H9 (cell line): ENCODE measurements at regions not wholly inside any gene's neighbourhood (a gene's known extent, or its start where the extent isn't known, plus 50 kb on each side); places are given as distances from the start of the nearest gene placed in this dataset.

Experiments
- DNase-seq: peaks from one replicate; pipeline ENCODE4 v3.0.0-alpha.2; 2017
- H2AFZ ChIP-seq: one replicate; pipeline ENCODE4 v1.6.1; 2013; ENCODE audit warnings: mild to moderate bottlenecking, low read length, control low read depth, moderate library complexity
- H2AK5ac ChIP-seq: 2 replicates; pipeline ENCODE4 v1.6.1; 2013; ENCODE audit warnings: low read length, control low read depth, mixed read lengths; ENCODE audit not compliant: insufficient read length
- H2BK120ac ChIP-seq: one replicate; pipeline ENCODE4 v1.6.1; 2013; ENCODE audit warnings: low read depth, mild to moderate bottlenecking, low read length, control low read depth, inconsistent platforms; ENCODE audit not compliant: poor library complexity, severe bottlenecking
- H2BK12ac ChIP-seq: 2 replicates; pipeline ENCODE4 v1.6.1; 2013; ENCODE audit warnings: low read length, control low read depth, mixed read lengths, low read depth; ENCODE audit not compliant: insufficient read length
- H2BK15ac ChIP-seq: 2 replicates; pipeline ENCODE4 v1.6.1; 2013; ENCODE audit warnings: low read depth, low read length, control low read depth
- H2BK20ac ChIP-seq: one replicate; pipeline ENCODE4 v1.6.1; 2013; ENCODE audit warnings: low read depth, mild to moderate bottlenecking, low read length, control low read depth, inconsistent platforms; ENCODE audit not compliant: poor library complexity, severe bottlenecking
- H2BK5ac ChIP-seq: 2 replicates; pipeline ENCODE4 v1.6.1; 2013; ENCODE audit warnings: low read length, control low read depth, mixed read lengths; ENCODE audit not compliant: insufficient read length
- H3K14ac ChIP-seq: 2 replicates; pipeline ENCODE4 v1.6.1; 2013; ENCODE audit warnings: low read length, control low read depth; ENCODE audit not compliant: insufficient read depth
- H3K18ac ChIP-seq: 2 replicates; pipeline ENCODE4 v1.6.1; 2013; ENCODE audit warnings: low read depth, mild to moderate bottlenecking, mixed read lengths, low read length, control low read depth; ENCODE audit not compliant: insufficient read length
- H3K23ac ChIP-seq: 2 replicates; pipeline ENCODE4 v1.6.1; 2013; ENCODE audit warnings: low read length, control low read depth, mixed read lengths, low read depth; ENCODE audit not compliant: insufficient read length
- H3K23me2 ChIP-seq: 2 replicates; pipeline ENCODE4 v1.6.1; 2013; ENCODE audit warnings: low read depth, mild to moderate bottlenecking, mixed read lengths, low read length, control low read depth; ENCODE audit not compliant: insufficient read length, poor library complexity, severe bottlenecking
- H3K27ac ChIP-seq: 2 replicates; pipeline ENCODE4 v1.5.1; 2013; ENCODE audit warnings: low read length, control low read depth, mixed read lengths, low read depth; ENCODE audit not compliant: insufficient read length
- H3K27me3 ChIP-seq: 2 replicates; pipeline ENCODE4 v1.6.1; 2013; ENCODE audit warnings: low read length, control low read depth, inconsistent platforms; ENCODE audit not compliant: insufficient read depth
- H3K4ac ChIP-seq: 2 replicates; pipeline ENCODE4 v1.6.1; 2013; ENCODE audit warnings: low read depth, mild to moderate bottlenecking, control low read depth, inconsistent platforms, low read length, moderate library complexity
- H3K4me1 ChIP-seq: 2 replicates; pipeline ENCODE4 v1.6.1; 2013; ENCODE audit warnings: low read length, control low read depth, inconsistent platforms; ENCODE audit not compliant: insufficient read depth
- H3K4me2 ChIP-seq: 2 replicates; pipeline ENCODE4 v1.6.1; 2013; ENCODE audit warnings: low read length, control low read depth, mixed read lengths; ENCODE audit not compliant: insufficient read length, insufficient read depth
- H3K56ac ChIP-seq: 2 replicates; pipeline ENCODE4 v1.6.1; 2013; ENCODE audit warnings: low read depth, mild to moderate bottlenecking, mixed read lengths, low read length, control low read depth; ENCODE audit not compliant: insufficient read length
- H3K79me1 ChIP-seq: 2 replicates; pipeline ENCODE4 v1.6.1; 2013; ENCODE audit warnings: low read depth, mild to moderate bottlenecking, moderate library complexity, low read length, control low read depth, inconsistent platforms; ENCODE audit not compliant: insufficient read depth, poor library complexity, severe bottlenecking
- H3K79me2 ChIP-seq: 2 replicates; pipeline ENCODE4 v1.6.1; 2013; ENCODE audit warnings: low read length, control low read depth, inconsistent platforms; ENCODE audit not compliant: insufficient read depth
- H3K9ac ChIP-seq: 2 replicates; pipeline ENCODE4 v1.6.1; 2013; ENCODE audit warnings: low read length, control low read depth, mixed read lengths; ENCODE audit not compliant: insufficient read length; ENCODE audit errors: extremely low read depth
- H3K9me3 ChIP-seq: one replicate; pipeline ENCODE4 v1.6.1; 2013; ENCODE audit warnings: low read depth, low read length, inconsistent platforms; ENCODE audit not compliant: control insufficient read depth
- H3T11ph ChIP-seq: one replicate; pipeline ENCODE4 v1.6.1; 2013; ENCODE audit warnings: mild to moderate bottlenecking, low read length, control low read depth, inconsistent platforms
- H4K20me1 ChIP-seq: one replicate; pipeline ENCODE4 v1.6.1; 2013; ENCODE audit not compliant: control insufficient read depth, insufficient read length, insufficient read depth
- H4K5ac ChIP-seq: 2 replicates; pipeline ENCODE4 v1.6.1; 2013; ENCODE audit warnings: low read depth, mild to moderate bottlenecking, mixed read lengths, low read length, control low read depth; ENCODE audit not compliant: insufficient read length
- H4K8ac ChIP-seq: replicated peaks from 2 replicates; pipeline ENCODE4 v1.6.1; 2013; ENCODE audit warnings: low read length, control low read depth, mixed read lengths, low read depth; ENCODE audit not compliant: insufficient read length
- H4K91ac ChIP-seq: 2 replicates; pipeline ENCODE4 v1.6.1; 2013; ENCODE audit warnings: low read depth, mild to moderate bottlenecking, moderate library complexity, mixed read lengths, low read length, control low read depth; ENCODE audit not compliant: insufficient read length
- H3K27ac Mint-ChIP-seq, 3 experiments: 2 replicates in 2 of 3; 3 replicates in 1 of 3; pipeline ENCODE4 v1.8.0; 2020 to 2021; ENCODE audit warnings: mixed read lengths in 3 of 3, mild to moderate bottlenecking in 1 of 3, moderate library complexity in 1 of 3
- H3K27me3 Mint-ChIP-seq: 2 replicates; pipeline ENCODE4 v1.8.0; 2021; ENCODE audit warnings: low read depth, mild to moderate bottlenecking, moderate library complexity, mixed read lengths
- H3K36me3 Mint-ChIP-seq, 3 experiments: 2 replicates in 2 of 3; 3 replicates in 1 of 3; pipeline ENCODE4 v1.8.0; 2020 to 2021; ENCODE audit warnings: low read depth in 3 of 3, mixed read lengths in 3 of 3; ENCODE audit not compliant: insufficient read depth in 1 of 3
- H3K4me1 Mint-ChIP-seq, 2 experiments: 2 replicates each; pipeline ENCODE4 v1.8.0; 2020; ENCODE audit warnings: mixed read lengths in 2 of 2
- H3K4me3 Mint-ChIP-seq, 2 experiments: 2 replicates in 1 of 2; 3 replicates in 1 of 2; pipeline ENCODE4 v1.8.0; 2020 to 2021; ENCODE audit warnings: mild to moderate bottlenecking in 2 of 2, mixed read lengths in 2 of 2, moderate library complexity in 1 of 2
- H3K9me3 Mint-ChIP-seq, 2 experiments: 2 replicates in 1 of 2; 3 replicates in 1 of 2; pipeline ENCODE4 v1.8.0; 2020; ENCODE audit warnings: mild to moderate bottlenecking in 2 of 2, mixed read lengths in 2 of 2, moderate library complexity in 1 of 2
- CTCF ChIP-seq: fragments of 200-600 bp; sonication (generic); conservative IDR thresholded peaks from 3 replicates; pipeline ENCODE4 v1.8.0; 2021; ENCODE audit warnings: antibody characterized with exemption, mild to moderate bottlenecking
- WGBS: extraction: QIAGEN DNeasy Blood & Tissue Kit; methylation state at CpG from one replicate; pipeline ENCODE4 v1.1.7; 2013; ENCODE audit warnings: missing lambda C conversion rate, low lambda C conversion rate, mixed read lengths; ENCODE audit not compliant: insufficient read length; ENCODE audit errors: extremely low coverage; 5-methylcytosine and 5-hydroxymethylcytosine counted together

GRCh38 chr10:83176901-83177300 lies 962.4 kb upstream of the GHITM start:
- no peak overlapping the region for H2BK15ac ChIP-seq
- no peaks in the 10 kb centered on the region for H3K27me3 ChIP-seq
- no peak overlapping the region for H3K4ac ChIP-seq
- no peak for TF ChIP-seq CTCF
- Mint-ChIP-seq H3K36me3 (0 out of 7 replicates have a peak, but pooled peaks cover 0 to 1% (median 0%) of the 10 kb centered on the region in 3 experiments), H3K9me3 (peaks cover 4 to 12% of the 10 kb centered on the region in 2 experiments; a peak in 4 of 5 replicates), H3K27me3 (no peaks in the 10 kb centered on the region), H3K4me1 (peaks cover 4% of the 10 kb centered on the region in 2 experiments; a peak in 1 of 4 replicates), H3K4me3 (no peak overlapping the region), H3K27ac (no peak overlapping the region)
- no CpG with 5 or more reads among the region's 2 CpGs for WGBS
- H4K5ac ChIP-seq: no peak overlapping the region
- H3K27ac ChIP-seq: no peak overlapping the region
- no peak overlapping the region for H3T11ph ChIP-seq
- no peaks in the 10 kb centered on the region for H3K79me1 ChIP-seq
- H2BK20ac ChIP-seq: no peak overlapping the region
- H2AFZ ChIP-seq: no peak overlapping the region
- no peak overlapping the region for H3K4me2 ChIP-seq
- no peak overlapping the region for H3K18ac ChIP-seq
- H2BK120ac ChIP-seq: no peak overlapping the region
- no peak for DNase-seq
- H3K9ac ChIP-seq: no peak overlapping the region
- H3K4me1 ChIP-seq: no peaks in the 10 kb centered on the region
- no peaks in the 10 kb centered on the region for H3K9me3 ChIP-seq
- no peak overlapping the region for H4K91ac ChIP-seq
- H2BK12ac ChIP-seq: no peak overlapping the region
- no peak overlapping the region for H4K8ac ChIP-seq
- no peaks in the 10 kb centered on the region for H3K23me2 ChIP-seq
- no peaks in the 10 kb centered on the region for H3K79me2 ChIP-seq
- H2AK5ac ChIP-seq: no peak overlapping the region
- no peak overlapping the region for H3K14ac ChIP-seq
- H4K20me1 ChIP-seq: no peaks in the 10 kb centered on the region
- no peak overlapping the region for H2BK5ac ChIP-seq
- no peak overlapping the region for H3K56ac ChIP-seq
- no peak overlapping the region for H3K23ac ChIP-seq
